MCF 10A (cell line): ENCODE measurements at regions not wholly inside any gene's neighbourhood (a gene's known extent, or its start where the extent isn't known, plus 50 kb on each side); places are given as distances from the start of the nearest gene placed in this dataset.
A peak's percentile ranks its signal among the peaks of the same experiment; 100 is the strongest.

Experiments used
- BruUV-seq: library from RNA; stranded (reverse); fragments of 400-500 nt; replicated peaks from 2 replicates; lab custom pipeline; 2021; lab: Mats Ljungman, UMichigan
- CTCF ChIA-PET: fragments of 300-600 bp; sonication (Branson Sonifier 250); formaldehyde crosslinking; extraction: SDS; loops from one replicate; lab custom pipeline; 2021; ENCODE audit warnings: antibody characterized with exemption, inconsistent platforms; lab: Yijun Ruan, JAX
- POLR2A ChIA-PET: fragments of 300-600, 350-650 bp; sonication (Branson Sonifier 250); formaldehyde crosslinking; extraction: SDS; loops from one replicate; lab custom pipeline; 2020; ENCODE audit warnings: antibody characterized with exemption, inconsistent platforms; lab: Yijun Ruan, JAX
- DNase-seq: peaks from one replicate; pipeline ENCODE4 v3.0.0-alpha.2; 2018; ENCODE audit not compliant: unreplicated experiment
- H3K27ac Mint-ChIP-seq: one replicate; pipeline ENCODE4 v1.8.0; 2022; ENCODE audit warnings: mild to moderate bottlenecking, low read depth, mixed read lengths; ENCODE audit not compliant: unreplicated experiment
- H3K27me3 Mint-ChIP-seq: one replicate; pipeline ENCODE4 v1.8.0; 2022; ENCODE audit warnings: mixed read lengths; ENCODE audit not compliant: insufficient read depth, unreplicated experiment
- H3K36me3 Mint-ChIP-seq: one replicate; pipeline ENCODE4 v1.8.0; 2022; ENCODE audit warnings: mild to moderate bottlenecking, moderate library complexity, mixed read lengths; ENCODE audit not compliant: insufficient read depth, unreplicated experiment
- H3K4me1 Mint-ChIP-seq: one replicate; pipeline ENCODE4 v1.8.0; 2022; ENCODE audit warnings: mixed read lengths; ENCODE audit not compliant: insufficient read depth, unreplicated experiment
- H3K4me3 Mint-ChIP-seq: one replicate; pipeline ENCODE4 v1.8.0; 2022; ENCODE audit warnings: mild to moderate bottlenecking, moderate library complexity, mixed read lengths; ENCODE audit not compliant: unreplicated experiment
- H3K9me3 Mint-ChIP-seq: one replicate; pipeline ENCODE4 v1.8.0; 2022; ENCODE audit warnings: mixed read lengths; ENCODE audit not compliant: unreplicated experiment
- CTCF ChIP-seq: fragments of 200-600 bp; IDR thresholded peaks from one replicate; pipeline ENCODE4 v1.8.0; 2022; ENCODE audit warnings: antibody characterized with exemption, mild to moderate bottlenecking; ENCODE audit not compliant: unreplicated experiment
- intact Hi-C: fragments of 100-400 bp; cut with micrococcal nuclease; formaldehyde crosslinking; loops from 2 replicates; pipeline ENCODE4 v1.14.1; 2022

- ChIA-PET POLR2A (interaction anchor here (0.6 to 1.0 kb wide), 2 partner anchors 79 to 106 kb away, joined by 3 read pairs; no protein-coding TSS in a partner anchor), CTCF (interaction anchor here (1.0 to 1.3 kb wide), 2 partner anchors 10 to 19 kb away, joined by 3 to 4 read pairs; no protein-coding TSS in a partner anchor)
- no peaks in the 10 kb centered on the region for H3K9me3 Mint-ChIP-seq
- H3K27me3 Mint-ChIP-seq, result no peaks in the 10 kb centered on the region
- H3K27ac Mint-ChIP-seq, result no peak overlapping the region
- no peak overlapping the region for H3K4me3 Mint-ChIP-seq
- no peaks in the 10 kb centered on the region for H3K36me3 Mint-ChIP-seq
- TF ChIP-seq CTCF, result no peak
- no peaks in the 10 kb centered on the region for H3K4me1 Mint-ChIP-seq
- no TSS peak for BruUV-seq
- intact Hi-C loops, result no loop called here
- no peak for DNase-seq
Measured at GRCh38 chr12:94721173-94721572, 70.8 kb upstream of the TMCC3 start.

- TF ChIP-seq CTCF, result no peak
- peak; percentile 19 for DNase-seq
- no peaks in the 10 kb centered on the region for H3K36me3 Mint-ChIP-seq
- no peaks in the 10 kb centered on the region for H3K9me3 Mint-ChIP-seq
- CTCF ChIA-PET, result interaction anchor here (0.5 to 0.8 kb wide), 2 partner anchors 7 to 44 kb away, joined by 3 to 4 read pairs; no protein-coding TSS in a partner anchor
- no peaks in the 10 kb centered on the region for H3K27me3 Mint-ChIP-seq
- POLR2A ChIA-PET, result no interaction called here
- no peak overlapping the region for H3K4me3 Mint-ChIP-seq
- no TSS peak for BruUV-seq
- H3K4me1 Mint-ChIP-seq, result no peaks in the 10 kb centered on the region
- no peak overlapping the region for H3K27ac Mint-ChIP-seq
- intact Hi-C loops, result no loop called here
Measured at GRCh38 chr12:94718114-94718513, 67.8 kb upstream of the TMCC3 start.

- Mint-ChIP-seq H3K27ac (no peak overlapping the region), H3K4me1 (no peaks in the 10 kb centered on the region), H3K27me3 (no peaks in the 10 kb centered on the region), H3K9me3 (no peaks in the 10 kb centered on the region), H3K4me3 (no peak overlapping the region), H3K36me3 (no peaks in the 10 kb centered on the region)
- BruUV-seq, result no TSS peak
- ChIA-PET CTCF (interaction anchor here (0.5 to 0.8 kb wide), 2 partner anchors 8 to 45 kb away, joined by 3 to 4 read pairs; no protein-coding TSS in a partner anchor), POLR2A (no interaction called here)
- TF ChIP-seq CTCF, result no peak
- DNase-seq, result no peak
- intact Hi-C loops, result no loop called here
Measured at GRCh38 chr12:94717656-94718055, 67.3 kb upstream of the TMCC3 start.

- H3K27ac Mint-ChIP-seq, result no peak overlapping the region
- ChIA-PET POLR2A (no interaction called here), CTCF (interaction anchor here (0.6 kb wide), 1 partner anchor 222 kb away, joined by 5 read pairs; no protein-coding TSS in a partner anchor)
- no peak overlapping the region for H3K4me3 Mint-ChIP-seq
- H3K9me3 Mint-ChIP-seq, result no peaks in the 10 kb centered on the region
- no peaks in the 10 kb centered on the region for H3K27me3 Mint-ChIP-seq
- H3K4me1 Mint-ChIP-seq, result no peaks in the 10 kb centered on the region
- no peaks in the 10 kb centered on the region for H3K36me3 Mint-ChIP-seq
- intact Hi-C loops, result no loop called here
- no TSS peak for BruUV-seq
- no peak for TF ChIP-seq CTCF
- DNase-seq, result no peak
Measured at GRCh38 chr12:94717108-94717507, 66.8 kb upstream of the TMCC3 start.
